ENCODE measurements at regions not wholly inside any gene's neighbourhood (a gene's known extent, or its start where the extent isn't known, plus 50 kb on each side); places are given as distances from the start of the nearest gene placed in this dataset.

- no peak for TF ChIP-seq CTCF (IDR thresholded peaks at IDR 0.05; ENCODE audit: insufficient read depth, low read depth, low read length)
- DNase-seq (ENCODE audit: low read depth): no peak
- H3K4me3 ChIP-seq (ENCODE audit: low read depth, low read length): no peak overlapping the region
These were observed 449.9 kb upstream of the GOLIM4 start for GRCh38 chr3:168545591-168545990.

- no peak overlapping the region for H3K4me3 ChIP-seq (ENCODE audit: low read depth, low read length)
- DNase-seq (ENCODE audit: low read depth): no peak
- TF ChIP-seq CTCF (IDR thresholded peaks at IDR 0.05; ENCODE audit: insufficient read depth, low read depth, low read length): no peak
These were observed 448.6 kb upstream of the GOLIM4 start for GRCh38 chr3:168544097-168544957.

GRCh38 chr3:168540726-168541125 lies 445.0 kb upstream of the GOLIM4 start:
- H3K4me3 ChIP-seq (ENCODE audit: low read depth, low read length): no peak overlapping the region
- TF ChIP-seq CTCF (IDR thresholded peaks at IDR 0.05; ENCODE audit: insufficient read depth, low read depth, low read length): no peak
- DNase-seq (ENCODE audit: low read depth): no peak

DNA sequence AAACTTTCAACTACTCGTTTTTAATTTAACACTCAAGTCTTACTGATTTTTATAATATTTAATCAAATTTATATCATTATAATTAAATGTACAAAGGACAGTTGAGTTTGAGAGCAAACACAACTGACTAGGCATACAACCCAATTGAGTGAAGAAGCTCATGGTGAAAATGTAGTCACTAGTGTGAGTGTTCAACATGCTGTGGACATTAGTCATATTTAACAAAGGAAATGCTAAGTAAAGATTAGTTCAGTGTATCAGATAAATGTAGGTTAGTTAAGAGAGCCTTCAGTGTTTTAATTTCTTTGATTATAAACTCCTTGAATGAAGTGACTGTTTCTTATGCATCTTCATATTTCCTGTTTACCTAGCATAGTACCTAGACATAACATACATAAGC lies 444.2 kb upstream of the GOLIM4 start:
- DNase-seq (ENCODE audit: low read depth): no peak
- no peak overlapping the region for H3K4me3 ChIP-seq (ENCODE audit: low read depth, low read length)
- no peak for TF ChIP-seq CTCF (IDR thresholded peaks at IDR 0.05; ENCODE audit: insufficient read depth, low read depth, low read length)

DNA sequence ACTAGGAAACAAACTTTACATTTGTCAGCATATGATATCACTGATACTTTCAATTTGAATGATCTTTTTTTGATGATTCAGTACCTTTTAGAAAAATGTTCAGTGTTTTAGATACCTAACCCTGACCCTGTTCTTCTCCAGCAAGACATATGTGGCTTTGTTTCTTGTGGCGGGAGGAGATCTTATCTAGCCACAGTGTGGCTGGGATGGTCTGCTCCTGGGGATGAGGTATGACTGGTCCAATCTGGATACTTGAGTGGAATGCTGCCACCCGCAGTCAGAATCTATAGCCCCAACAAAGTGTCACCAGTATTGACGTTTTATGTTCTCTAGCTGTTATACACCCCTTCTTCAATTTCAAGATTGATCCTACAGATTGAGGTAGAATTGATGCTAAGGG lies 439.0 kb upstream of the GOLIM4 start:
- DNase-seq (ENCODE audit: low read depth): no peak
- no peak for TF ChIP-seq CTCF (IDR thresholded peaks at IDR 0.05; ENCODE audit: insufficient read depth, low read depth, low read length)
- no peak overlapping the region for H3K4me3 ChIP-seq (ENCODE audit: low read depth, low read length)

- no peak for DNase-seq (ENCODE audit: low read depth)
- no peak for TF ChIP-seq CTCF (IDR thresholded peaks at IDR 0.05; ENCODE audit: insufficient read depth, low read depth, low read length)
- H3K4me3 ChIP-seq (ENCODE audit: low read depth, low read length): no peak overlapping the region
These were observed 437.9 kb upstream of the GOLIM4 start for GRCh38 chr3:168533600-168533999.

GRCh38 chr3:168532135-168532534 lies 436.4 kb upstream of the GOLIM4 start:
- TF ChIP-seq CTCF (IDR thresholded peaks at IDR 0.05; ENCODE audit: insufficient read depth, low read depth, low read length): no peak
- no peak overlapping the region for H3K4me3 ChIP-seq (ENCODE audit: low read depth, low read length)
- DNase-seq (ENCODE audit: low read depth): no peak

Measured in fibroblast of villous mesenchyme (primary cell).